H1 (cell line): ENCODE measurements at regions not wholly inside any gene's neighbourhood (a gene's known extent, or its start where the extent isn't known, plus 50 kb on each side); places are given as distances from the start of the nearest gene placed in this dataset.

Source experiments
- CHD2 ChIP-seq: IDR thresholded peaks from 2 replicates; pipeline ENCODE4 v1.6.1; 2012; ENCODE audit warnings: low read length, improper control_type of control experiment
- KDM1A ChIP-seq: fragments of 200-600, 300-600 bp; sonication (generic); IDR thresholded peaks from 2 replicates; pipeline ENCODE4 v1.7.1; 2016; ENCODE audit warnings: mild to moderate bottlenecking, low read length, borderline replicate concordance
- KDM5A ChIP-seq: fragments of 200-600 bp; IDR thresholded peaks from 2 replicates; pipeline ENCODE4 v1.7.1; 2012; ENCODE audit warnings: mild to moderate bottlenecking, low read length, inconsistent platforms, mixed read lengths
- SIX5 ChIP-seq: IDR thresholded peaks from 2 replicates; pipeline ENCODE4 v1.6.1; 2011; ENCODE audit warnings: mild to moderate bottlenecking, low read depth, low read length
- TAF7 ChIP-seq: optimal IDR thresholded peaks from 2 replicates; pipeline ENCODE3; 2011; ENCODE audit warnings: low read depth, mild to moderate bottlenecking, inconsistent platforms, low read length, moderate library complexity, borderline replicate concordance

DNA sequence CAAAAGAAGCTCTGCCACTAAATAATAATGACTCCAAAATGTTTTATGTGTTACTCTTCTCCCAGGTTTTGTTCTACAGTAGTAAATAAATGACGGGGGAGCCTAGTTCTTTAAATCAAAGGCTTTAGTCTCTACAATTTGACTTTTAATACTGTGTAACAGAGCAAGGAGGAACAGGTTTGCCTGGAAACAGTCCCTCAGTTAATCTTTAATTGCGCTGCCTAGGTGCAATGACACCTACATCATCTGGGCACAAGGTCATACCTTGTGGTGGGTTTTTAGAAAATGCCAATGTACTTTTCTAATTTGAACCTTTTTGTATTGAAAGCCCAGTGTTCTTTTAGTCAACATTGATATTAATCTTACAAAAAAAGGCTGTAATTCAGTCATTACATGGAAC, 287.3 kb upstream of the SETBP1 start (continued):
- TF ChIP-seq KDM1A (no peak), SIX5 (no peak), TAF7 (no peak), KDM5A (no peak), CHD2 (no peak)
